Common myeloid progenitor, CD34-positive (primary cell): ENCODE measurements at regions not wholly inside any gene's neighbourhood (a gene's known extent, or its start where the extent isn't known, plus 50 kb on each side); places are given as distances from the start of the nearest gene placed in this dataset.

Source experiments
- CTCF ChIA-PET: fragments of 350-600 bp; sonication (Branson Sonifier 250); formaldehyde crosslinking; loops from one replicate; lab custom pipeline; 2021; ENCODE audit warnings: antibody characterized with exemption; lab: Charles Lee
- POLR2A ChIA-PET: fragments of 350-600 bp; sonication (Branson Sonifier 250); formaldehyde crosslinking; loops from one replicate; lab custom pipeline; 2021; ENCODE audit warnings: antibody characterized with exemption; lab: Charles Lee
- DNase-seq, 3 donors: peaks; one replicate each; pipeline versions ENCODE4 v3.0.0 to v3.0.0-alpha.2; 2013
- H3K27ac ChIP-seq, 2 experiments: 1 replicate in 1 of 2; 2 replicates in 1 of 2; pipeline ENCODE4 v1.7.0; 2013; ENCODE audit warnings: inconsistent platforms in 2 of 2, low read length in 2 of 2, mild to moderate bottlenecking in 2 of 2, low read depth in 1 of 2, moderate library complexity in 1 of 2; ENCODE audit not compliant: severe bottlenecking in 2 of 2, insufficient read depth in 1 of 2, poor library complexity in 1 of 2
- H3K27me3 ChIP-seq, 5 experiments: replicated peaks in 2 of 5; 1 replicate in 3 of 5; 2 replicates in 2 of 5; pipeline versions ENCODE4 v1.6.1 to v1.7.0; 2013; ENCODE audit warnings: low read length in 4 of 5, mild to moderate bottlenecking in 2 of 5, moderate library complexity in 2 of 5, inconsistent platforms in 1 of 5; ENCODE audit not compliant: insufficient read depth in 5 of 5, control insufficient read depth in 4 of 5
- H3K36me3 ChIP-seq, 4 experiments: 1 replicate in 2 of 4; 2 replicates in 2 of 4; pipeline versions ENCODE4 v1.6.1 to v1.7.0; 2013; ENCODE audit warnings: low read length in 3 of 4, control low read depth in 1 of 4, mild to moderate bottlenecking in 1 of 4; ENCODE audit not compliant: control insufficient read depth in 4 of 4, insufficient read depth in 4 of 4
- H3K4me1 ChIP-seq, 4 experiments: 1 replicate in 3 of 4; 2 replicates in 1 of 4; pipeline versions ENCODE4 v1.6.1 to v1.7.1; 2013; ENCODE audit warnings: low read length in 3 of 4, mild to moderate bottlenecking in 3 of 4, control low read depth in 1 of 4, inconsistent platforms in 1 of 4, moderate library complexity in 1 of 4; ENCODE audit not compliant: control insufficient read depth in 4 of 4, insufficient read depth in 4 of 4; ENCODE audit errors: control extremely low read depth in 1 of 4
- H3K4me3 ChIP-seq, 7 experiments: 1 replicate in 4 of 7; 2 replicates in 3 of 7; pipeline versions ENCODE4 v1.5.1 to v1.7.0; 2013; ENCODE audit warnings: mild to moderate bottlenecking in 7 of 7, low read length in 6 of 7, moderate library complexity in 6 of 7, inconsistent platforms in 2 of 7, low read depth in 2 of 7, control low read depth in 1 of 7; ENCODE audit not compliant: insufficient read depth in 4 of 7, control insufficient read depth in 1 of 7; ENCODE audit errors: extremely low read depth in 1 of 7
- H3K9me3 ChIP-seq, 5 experiments: 1 replicate in 4 of 5; 2 replicates in 1 of 5; pipeline versions ENCODE4 v1.6.1 to v1.7.1; 2013; ENCODE audit warnings: low read length in 4 of 5, mild to moderate bottlenecking in 2 of 5, inconsistent platforms in 1 of 5, low read depth in 1 of 5, moderate library complexity in 1 of 5; ENCODE audit not compliant: control insufficient read depth in 4 of 5, insufficient read depth in 2 of 5; ENCODE audit errors: control extremely low read depth in 1 of 5
- WGBS: methylation state at CpG from one replicate; pipeline ENCODE4 v1.1.5; 2013; ENCODE audit not compliant: insufficient coverage; 5-methylcytosine and 5-hydroxymethylcytosine counted together

GRCh38 chr7:110075450-110075849 is 1015.5 kb upstream of the LRRN3 start:
- WGBS = no CpG with 5 or more reads among the region's 1 CpG
- no peak overlapping the region for H3K27ac ChIP-seq
- ChIA-PET CTCF (no interaction called here), POLR2A (no interaction called here)
- no peak for DNase-seq
- no peaks in the 10 kb centered on the region for H3K4me1 ChIP-seq
- no peak overlapping the region for H3K4me3 ChIP-seq
- H3K9me3 ChIP-seq = no peaks in the 10 kb centered on the region
- H3K27me3 ChIP-seq = no peaks in the 10 kb centered on the region
- H3K36me3 ChIP-seq = no peaks in the 10 kb centered on the region

GRCh38 chr7:110076194-110076593 is 1014.7 kb upstream of the LRRN3 start:
- Histone ChIP-seq H3K36me3 (no peaks in the 10 kb centered on the region), H3K27ac (no peak overlapping the region), H3K4me3 (no peak overlapping the region), H3K9me3 (no peaks in the 10 kb centered on the region), H3K27me3 (no peaks in the 10 kb centered on the region), H3K4me1 (no peaks in the 10 kb centered on the region)
- no peak for DNase-seq
- POLR2A ChIA-PET = no interaction called here
- CTCF ChIA-PET = no interaction called here
- 92% methylated on average over 2 of the region's 3 CpGs for WGBS

- CTCF ChIA-PET = no interaction called here
- H3K4me3 ChIP-seq = no peak overlapping the region
- H3K4me1 ChIP-seq = no peaks in the 10 kb centered on the region
- no peaks in the 10 kb centered on the region for H3K27me3 ChIP-seq
- 100% methylated on average over 2 of the region's 5 CpGs for WGBS
- H3K9me3 ChIP-seq = no peaks in the 10 kb centered on the region
- POLR2A ChIA-PET = no interaction called here
- H3K27ac ChIP-seq = no peak overlapping the region
- H3K36me3 ChIP-seq = no peaks in the 10 kb centered on the region
- no peak for DNase-seq
These were observed 1006.6 kb upstream of the LRRN3 start for GRCh38 chr7:110084181-110084807.

- no peaks in the 10 kb centered on the region for H3K4me1 ChIP-seq
- no peak overlapping the region for H3K27ac ChIP-seq
- H3K4me3 ChIP-seq = no peak overlapping the region
- POLR2A ChIA-PET = no interaction called here
- H3K27me3 ChIP-seq = no peaks in the 10 kb centered on the region
- 89% methylated on average over 10 of the region's 11 CpGs for WGBS
- H3K36me3 ChIP-seq = no peaks in the 10 kb centered on the region
- H3K9me3 ChIP-seq = no peaks in the 10 kb centered on the region
- DNase-seq = peak; percentile 22 to 57 (median 38)
- CTCF ChIA-PET = interaction anchor here (1.2 to 1.6 kb wide), 3 partner anchors 80 to 1009 kb away, joined by 3 to 8 read pairs (median 3); no protein-coding TSS in a partner anchor
These were observed 1000.7 kb upstream of the LRRN3 start for GRCh38 chr7:110090110-110090820.

GRCh38 chr7:110095372-110096052 is 995.4 kb upstream of the LRRN3 start:
- POLR2A ChIA-PET = no interaction called here
- no peak overlapping the region for H3K4me3 ChIP-seq

GRCh38 chr7:110104243-110104642 is 986.7 kb upstream of the LRRN3 start:
- CTCF ChIA-PET = no interaction called here
- no peaks in the 10 kb centered on the region for H3K9me3 ChIP-seq
- WGBS = 98% methylated on average over 5 of the region's 5 CpGs

More at GRCh38 chr7:110095372-110096052, 995.4 kb upstream of the LRRN3 start:
- no peaks in the 10 kb centered on the region for H3K4me1 ChIP-seq
- CTCF ChIA-PET = interaction anchor here (0.6 kb wide), 1 partner anchor 178 kb away, joined by 4 read pairs; no protein-coding TSS in a partner anchor
- no peaks in the 10 kb centered on the region for H3K27me3 ChIP-seq
- no peak for DNase-seq
- no peaks in the 10 kb centered on the region for H3K36me3 ChIP-seq
- WGBS = no CpG with 5 or more reads among the region's 1 CpG
- H3K9me3 ChIP-seq = peaks cover 0 to 3% (median 0%) of the 10 kb centered on the region in 5 experiments
- no peak overlapping the region for H3K27ac ChIP-seq

GRCh38 chr7:110105307-110105706 is 985.6 kb upstream of the LRRN3 start:
- no peaks in the 10 kb centered on the region for H3K36me3 ChIP-seq
- POLR2A ChIA-PET = no interaction called here
- WGBS = 56% methylated on average over 6 of the region's 7 CpGs

More at GRCh38 chr7:110104243-110104642, 986.7 kb upstream of the LRRN3 start:
- no peaks in the 10 kb centered on the region for H3K36me3 ChIP-seq
- no peaks in the 10 kb centered on the region for H3K27me3 ChIP-seq
- H3K4me1 ChIP-seq = no peaks in the 10 kb centered on the region
- no peak overlapping the region for H3K4me3 ChIP-seq
- no peak overlapping the region for H3K27ac ChIP-seq
- POLR2A ChIA-PET = no interaction called here
- no peak for DNase-seq

More at GRCh38 chr7:110105307-110105706, 985.6 kb upstream of the LRRN3 start:
- Histone ChIP-seq H3K9me3 (no peaks in the 10 kb centered on the region), H3K27ac (no peak overlapping the region), H3K27me3 (no peaks in the 10 kb centered on the region), H3K4me1 (no peaks in the 10 kb centered on the region), H3K4me3 (no peak overlapping the region)
- CTCF ChIA-PET = no interaction called here
- no peak for DNase-seq
